HG02885 (cell line): ENCODE measurements at regions not wholly inside any gene's neighbourhood (a gene's known extent, or its start where the extent isn't known, plus 50 kb on each side); places are given as distances from the start of the nearest gene placed in this dataset.

Source experiments
- ATAC-seq: cut with Tn5 transposase; IDR thresholded peaks from one replicate; pipeline ENCODE4 v1.9.1; 2021; ENCODE audit warnings: mild to moderate bottlenecking; ENCODE audit not compliant: unreplicated experiment, poor library complexity

- no peak for ATAC-seq
These were observed 411.5 kb downstream of the NFIB start for GRCh38 chr9:13902286-13903066.

DNA sequence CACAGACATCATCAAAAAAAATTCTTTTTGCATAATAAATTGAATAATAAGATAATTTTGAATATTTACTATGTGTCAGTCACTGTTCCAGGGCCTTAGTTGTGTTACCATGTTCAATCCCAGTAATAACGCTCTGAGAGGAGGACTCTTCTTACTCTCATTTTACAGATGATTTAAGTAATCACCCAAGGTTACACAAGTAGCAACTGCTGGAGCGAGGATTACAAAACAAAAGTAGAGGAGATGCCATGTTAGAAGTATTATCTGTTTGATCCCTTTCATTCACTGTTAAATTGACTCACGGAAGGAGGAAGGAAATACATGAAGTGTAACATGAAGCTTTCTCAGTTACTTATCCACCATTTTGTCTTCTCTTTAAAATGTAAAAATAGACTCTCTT lies 412.8 kb downstream of the NFIB start:
- ATAC-seq, result no peak

- no peak for ATAC-seq
These were observed 413.5 kb downstream of the NFIB start for GRCh38 chr9:13900449-13900848.

DNA sequence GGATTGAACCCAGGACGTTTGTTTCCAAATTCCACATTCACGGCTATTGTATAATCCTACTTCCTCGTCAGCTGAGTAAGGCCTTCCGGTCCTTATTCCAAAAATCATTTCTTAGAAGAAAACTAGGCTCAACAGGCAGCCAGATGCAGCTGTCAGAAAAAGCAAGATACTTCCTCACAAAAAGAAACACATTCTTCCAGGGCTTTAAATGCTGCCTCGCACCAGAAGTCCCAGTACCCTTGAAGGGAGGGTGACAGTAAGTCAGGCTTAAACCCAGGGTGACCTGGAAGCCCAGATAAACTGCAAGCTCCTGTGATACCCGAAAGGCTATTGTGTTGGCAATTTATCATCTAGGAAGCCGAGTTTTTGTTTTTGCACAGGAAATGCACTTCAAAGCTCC lies 414.0 kb downstream of the NFIB start:
- ATAC-seq, result no peak

DNA sequence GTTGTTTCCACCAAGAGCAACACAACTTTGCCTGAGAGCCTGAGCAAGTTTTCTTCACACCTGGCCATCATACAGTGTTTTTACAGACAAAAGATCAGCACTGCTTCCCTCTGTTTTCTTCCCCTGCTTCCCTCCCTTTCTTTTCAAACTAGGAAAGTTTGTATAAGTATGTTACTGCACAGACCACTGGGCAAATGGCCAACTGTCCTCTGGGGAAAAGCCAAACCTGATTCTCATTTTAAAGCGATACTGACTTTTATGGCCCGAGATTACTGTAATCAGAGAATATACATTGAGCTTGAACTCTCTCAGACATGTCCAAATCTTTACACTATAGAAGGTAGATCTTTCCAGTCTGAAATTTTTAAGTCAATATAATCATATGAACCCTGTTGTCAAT lies 415.0 kb downstream of the NFIB start:
- ATAC-seq, result no peak

GRCh38 chr9:13896922-13897835 lies 416.8 kb downstream of the NFIB start:
- no peak for ATAC-seq

DNA sequence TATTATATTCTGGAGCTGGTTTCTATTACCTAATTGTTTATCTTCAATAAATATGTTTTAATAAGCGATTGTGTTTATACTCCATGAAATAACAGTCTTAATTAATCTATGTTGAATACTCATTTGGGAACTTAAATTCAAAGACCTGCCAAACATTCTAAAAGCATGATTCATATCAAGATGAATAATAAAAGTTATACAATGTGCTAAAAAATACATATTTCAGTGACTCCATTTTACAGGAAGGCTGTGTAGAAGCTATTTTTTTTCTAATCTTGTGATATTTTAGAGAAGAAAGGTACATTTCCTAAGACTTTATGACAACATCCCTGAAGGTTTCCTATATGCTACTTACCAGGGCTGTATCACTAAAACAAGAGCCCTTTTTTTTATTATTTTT lies 417.9 kb downstream of the NFIB start:
- no peak for ATAC-seq

DNA sequence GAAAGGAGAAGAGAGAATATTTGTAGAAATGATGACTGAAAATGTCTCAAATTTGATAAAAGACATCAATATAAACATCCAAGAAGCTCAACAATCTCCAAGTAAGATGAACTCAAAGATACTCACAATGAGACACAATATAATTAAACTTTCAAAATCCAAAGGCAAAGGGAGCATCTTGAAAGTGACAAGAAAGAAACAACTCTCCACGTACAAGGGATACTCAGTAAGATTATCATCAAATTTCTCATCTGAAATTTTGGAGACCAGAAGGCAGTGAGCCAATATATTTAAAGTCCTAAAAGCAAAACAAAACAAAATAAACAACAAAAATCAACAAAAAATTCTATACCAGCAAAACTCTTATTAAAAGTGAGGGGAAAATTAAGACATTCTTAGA lies 428.7 kb downstream of the NFIB start:
- no peak for ATAC-seq

- ATAC-seq, result no peak
These were observed 434.0 kb downstream of the NFIB start for GRCh38 chr9:13879981-13880380.

DNA sequence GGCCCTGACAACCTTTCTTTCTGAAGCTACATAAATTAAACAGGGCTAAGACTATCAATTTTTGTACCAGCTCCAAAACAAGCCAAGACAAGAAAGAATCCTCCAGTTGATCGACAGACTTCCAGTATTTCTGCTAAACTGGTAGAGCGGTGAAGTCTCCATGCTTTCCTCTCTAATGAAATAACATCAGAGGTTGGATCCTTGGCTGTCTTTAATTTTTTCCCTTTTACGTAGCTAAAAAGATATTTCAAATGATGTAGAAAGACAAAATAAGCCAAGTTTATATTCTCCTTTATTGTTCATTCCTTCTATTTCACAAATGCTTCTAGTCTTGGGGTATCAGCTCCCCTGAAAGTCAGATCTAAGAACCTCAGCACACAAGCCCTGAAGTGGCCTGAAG lies 434.9 kb downstream of the NFIB start:
- ATAC-seq, result no peak

GRCh38 chr9:13878241-13878711 lies 435.7 kb downstream of the NFIB start:
- no peak for ATAC-seq

- ATAC-seq, result no peak
These were observed 437.2 kb downstream of the NFIB start for GRCh38 chr9:13876741-13877140.

DNA sequence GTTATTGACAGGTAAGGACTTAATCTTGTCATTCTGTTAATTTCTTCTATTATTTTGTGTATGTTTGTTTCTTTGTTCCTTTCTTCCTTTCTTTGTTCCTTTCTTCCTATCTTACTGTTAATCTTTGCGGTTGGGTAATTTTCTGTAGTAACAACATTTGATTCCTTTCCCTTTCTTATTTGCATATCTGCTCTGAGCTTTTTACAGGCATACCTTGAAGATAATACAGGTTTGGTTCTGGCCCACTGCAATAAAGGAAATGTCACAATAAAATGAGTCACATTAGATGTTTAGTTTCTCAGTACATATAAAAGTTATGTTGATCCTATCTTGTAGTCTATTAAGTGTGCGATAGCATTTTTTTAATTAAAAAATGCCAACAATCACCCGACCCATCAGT lies 440.7 kb downstream of the NFIB start:
- ATAC-seq, result no peak

GRCh38 chr9:13868336-13868735 lies 445.6 kb downstream of the NFIB start:
- no peak for ATAC-seq

- no peak for ATAC-seq
These were observed 448.1 kb downstream of the NFIB start for GRCh38 chr9:13865869-13866268.

- ATAC-seq, result no peak
These were observed 450.8 kb downstream of the NFIB start for GRCh38 chr9:13863112-13863511.

- no peak for ATAC-seq
These were observed 451.3 kb downstream of the NFIB start for GRCh38 chr9:13862654-13863053.

GRCh38 chr9:13860946-13861640 lies 452.8 kb downstream of the NFIB start:
- ATAC-seq, result no peak

DNA sequence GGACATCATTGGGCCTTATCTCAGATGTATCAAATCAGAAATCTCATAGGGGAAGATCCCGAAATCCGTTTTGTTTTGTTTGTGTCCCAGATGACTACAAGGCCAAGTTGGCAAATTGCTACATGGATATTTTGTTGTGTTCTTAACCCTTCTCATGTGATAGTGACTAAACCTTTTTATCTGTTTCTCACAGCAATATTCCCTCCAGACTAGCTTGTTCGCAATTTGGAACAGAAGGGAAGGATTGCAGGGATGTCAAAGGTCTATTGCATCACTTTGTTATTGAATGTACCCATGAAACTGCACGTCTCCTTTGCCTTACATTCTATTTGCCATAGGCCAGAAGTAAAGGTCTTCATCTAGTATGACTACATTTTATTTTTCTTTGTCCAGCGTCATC lies 453.9 kb downstream of the NFIB start:
- ATAC-seq, result no peak

DNA sequence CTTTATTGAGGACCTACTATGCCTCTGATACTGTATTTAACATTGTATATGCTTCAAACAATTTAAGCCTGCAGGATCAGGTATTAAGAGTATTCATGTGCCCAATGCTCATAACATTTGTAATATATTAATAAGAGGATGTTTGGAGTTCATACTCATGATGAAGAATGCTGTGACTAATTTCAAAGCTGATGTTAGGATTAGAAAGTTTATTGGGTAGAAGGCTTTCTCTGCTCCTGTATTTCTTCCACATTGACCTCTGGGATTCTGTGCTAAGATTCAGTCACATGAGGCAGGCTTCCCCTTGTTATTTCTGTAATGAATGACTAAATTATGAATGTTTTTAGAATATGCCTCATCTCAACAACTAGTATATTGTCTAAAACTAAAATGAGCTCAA lies 456.4 kb downstream of the NFIB start:
- no peak for ATAC-seq

DNA sequence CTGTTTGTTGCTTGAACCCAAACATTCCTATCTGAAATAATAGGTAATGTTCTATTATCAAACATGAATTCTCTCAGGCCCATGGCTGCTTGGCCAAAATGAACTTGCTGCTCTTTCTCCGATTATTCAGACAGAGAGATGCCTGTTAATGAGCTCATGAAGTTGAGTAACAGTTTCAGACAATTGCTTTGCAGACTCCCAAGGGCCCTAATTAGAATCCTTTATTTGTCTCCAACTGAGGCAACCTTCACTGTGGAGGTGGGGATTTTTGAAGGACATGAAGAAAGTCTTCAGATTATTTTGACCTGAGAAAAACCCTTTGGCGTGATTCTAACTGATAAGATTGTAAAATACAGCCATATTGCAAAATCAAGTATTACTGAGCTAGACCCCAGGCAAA lies 466.7 kb downstream of the NFIB start:
- no peak for ATAC-seq
